PC-3 (cell line): ENCODE measurements at regions not wholly inside any gene's neighbourhood (a gene's known extent, or its start where the extent isn't known, plus 50 kb on each side); places are given as distances from the start of the nearest gene placed in this dataset.
A peak's percentile ranks its signal among the peaks of the same experiment; 100 is the strongest.

Source experiments
- ATAC-seq: fragments of 200-7000 bp; cut with Tn5 transposase; 2 replicates; pipeline ENCODE4 v1.9.1; 2020; ENCODE audit warnings: mild to moderate bottlenecking, moderate library complexity
- BruUV-seq: library from RNA; stranded (reverse); fragments of 400-500 nt; replicated peaks from 2 replicates; lab custom pipeline; 2021; lab: Mats Ljungman, UMichigan
- CTCF ChIA-PET: fragments of 300-600 bp; sonication (Branson Sonifier 250); formaldehyde crosslinking; loops from one replicate; lab custom pipeline; 2022; ENCODE audit warnings: antibody characterized with exemption; lab: Charles Lee
- POLR2A ChIA-PET: fragments of 300-600 bp; sonication (Branson Sonifier 250); formaldehyde crosslinking; loops from one replicate; lab custom pipeline; 2022; ENCODE audit warnings: antibody characterized with exemption; ENCODE audit not compliant: unreplicated experiment; lab: Charles Lee
- DNase-seq: peaks from one replicate; pipeline ENCODE4 v3.0.0-alpha.2; 2015
- H2AFZ ChIP-seq: fragments of 300-600 bp; sonication (generic); 2 replicates; pipeline ENCODE4 v1.6.0; 2016; ENCODE audit warnings: antibody characterized with exemption, low read length
- H3F3A ChIP-seq: fragments of 300-600 bp; sonication (generic); one replicate; pipeline ENCODE4 v1.6.0; 2017; ENCODE audit warnings: antibody characterized with exemption, low read length, control low read depth, mild to moderate bottlenecking; ENCODE audit not compliant: unreplicated experiment
- H3K27ac ChIP-seq: fragments of 300-600 bp; sonication (generic); 2 replicates; pipeline ENCODE4 v1.5.1; 2016; ENCODE audit warnings: mild to moderate bottlenecking, low read length
- H3K27me3 ChIP-seq: fragments of 300-600 bp; sonication (generic); 2 replicates; pipeline ENCODE4 v1.6.1; 2016; ENCODE audit warnings: low read length, mixed read lengths
- H3K36me3 ChIP-seq: fragments of 300-600 bp; sonication (generic); 2 replicates; pipeline ENCODE4 v1.6.1; 2016; ENCODE audit warnings: low read depth, mixed run types, low read length, mixed read lengths
- H3K4me1 ChIP-seq: fragments of 300-600 bp; sonication (generic); 2 replicates; pipeline ENCODE4 v1.5.1; 2016; ENCODE audit warnings: low read length; ENCODE audit not compliant: insufficient read depth
- H3K4me2 ChIP-seq: fragments of 300-600 bp; sonication (generic); 2 replicates; pipeline ENCODE4 v1.6.0; 2016; ENCODE audit warnings: low read length
- H3K4me3 ChIP-seq: fragments of 300-600 bp; sonication (generic); 2 replicates; pipeline ENCODE4 v1.5.1; 2016; ENCODE audit warnings: mild to moderate bottlenecking, low read length, mixed read lengths
- H3K79me2 ChIP-seq: fragments of 300-600 bp; sonication (generic); 2 replicates; pipeline ENCODE4 v1.6.1; 2017; ENCODE audit warnings: low read length, mixed read lengths
- H3K9ac ChIP-seq: fragments of 300-600 bp; sonication (generic); 2 replicates; pipeline ENCODE4 v1.6.0; 2016; ENCODE audit warnings: mild to moderate bottlenecking, low read length
- H3K9me2 ChIP-seq: fragments of 300-600 bp; sonication (generic); replicated peaks from 2 replicates; pipeline ENCODE4 v1.6.1; 2016; ENCODE audit warnings: mixed run types, low read length, mixed read lengths
- H3K9me3 ChIP-seq: fragments of 300-600 bp; sonication (generic); 2 replicates; pipeline ENCODE4 v1.6.1; 2016; ENCODE audit warnings: low read length, mixed read lengths
- H4K20me1 ChIP-seq: fragments of 300-600 bp; sonication (generic); 2 replicates; pipeline ENCODE4 v1.6.1; 2016; ENCODE audit warnings: low read length, mixed read lengths
- CTCF ChIP-seq: fragments of 300-600 bp; sonication (generic); conservative IDR thresholded peaks from 2 replicates; pipeline ENCODE4 v1.5.1; 2017; ENCODE audit warnings: antibody characterized with exemption, low read depth, mild to moderate bottlenecking, low read length
- EZH2 ChIP-seq: fragments of 300-600 bp; sonication (generic); IDR thresholded peaks from one replicate; pipeline ENCODE4 v1.6.1; 2017; ENCODE audit warnings: antibody characterized with exemption, mild to moderate bottlenecking, low read length; ENCODE audit not compliant: unreplicated experiment
- EZH2phosphoT487 ChIP-seq: fragments of 300-600 bp; sonication (generic); IDR thresholded peaks from 2 replicates; pipeline ENCODE4 v1.6.1; 2018; ENCODE audit warnings: mild to moderate bottlenecking, antibody characterized with exemption, low read length, borderline replicate concordance
- intact Hi-C: fragments of 100-400 bp; cut with micrococcal nuclease; formaldehyde crosslinking; loops from 2 replicates; pipeline ENCODE4 v1.9.0; 2023

- H3K27ac ChIP-seq = peak overlapping the region; percentile 99
- ChIA-PET CTCF (interaction anchor here (1.4 to 1.8 kb wide), 2 partner anchors 35 to 171 kb away, joined by 8 to 24 read pairs; no protein-coding TSS in a partner anchor), POLR2A (no interaction called here)
- no peaks in the 10 kb centered on the region for H3K79me2 ChIP-seq
- no peak overlapping the region for H3K4me3 ChIP-seq
- H3K9ac ChIP-seq = peak overlapping the region; percentile 81
- peak overlapping the region; percentile 80; the same call in 1 of the 2 replicates for H3K4me2 ChIP-seq
- peaks cover 42% of the 10 kb centered on the region for H3K4me1 ChIP-seq
- BruUV-seq = no TSS peak
- H3K9me2 ChIP-seq = no peaks in the 10 kb centered on the region
- DNase-seq = no peak
- no peaks in the 10 kb centered on the region for H3K27me3 ChIP-seq
- no peak overlapping the region for H2AFZ ChIP-seq
- no peaks in the 10 kb centered on the region for H3F3A ChIP-seq
- H4K20me1 ChIP-seq = no peaks in the 10 kb centered on the region
- no peak for ATAC-seq
- H3K36me3 ChIP-seq = no peaks in the 10 kb centered on the region
- no peaks in the 10 kb centered on the region for H3K9me3 ChIP-seq
- intact Hi-C loops = loop anchor here (5.0 kb wide), 1 partner anchor 72 kb away; no protein-coding TSS in a partner anchor
- TF ChIP-seq CTCF = no peak
- no peak for TF ChIP-seq EZH2
- TF ChIP-seq EZH2phosphoT487 = no peak
Measured at GRCh38 chr14:100475268-100475667, 111.9 kb downstream of the BEGAIN start.

- peak overlapping the region; percentile 99 for H3K27ac ChIP-seq
- ATAC-seq = peak; percentile 95
- intact Hi-C loops = loop anchor here (1.0 to 5.0 kb wide), 2 partner anchors 37 to 71 kb away; no protein-coding TSS in a partner anchor
Measured at GRCh38 chr14:100476012-100476822, 111.0 kb downstream of the BEGAIN start.

More at GRCh38 chr14:100476012-100476822, 111.0 kb downstream of the BEGAIN start:
- H3K9ac ChIP-seq = peak overlapping the region; percentile 81
- CTCF ChIA-PET = interaction anchor here (0.5 to 1.8 kb wide), 6 partner anchors 36 to 170 kb away, joined by 3 to 24 read pairs (median 7); no protein-coding TSS in a partner anchor
- TF ChIP-seq EZH2 (no peak), CTCF (no peak), EZH2phosphoT487 (no peak)
- no peaks in the 10 kb centered on the region for H3K36me3 ChIP-seq
- H3K27me3 ChIP-seq = no peaks in the 10 kb centered on the region
- no peaks in the 10 kb centered on the region for H3K79me2 ChIP-seq
- H3K4me3 ChIP-seq = peak overlapping the region; percentile 49
- peak; percentile 97 for DNase-seq
- POLR2A ChIA-PET = interaction anchor here (0.6 to 1.0 kb wide), 4 partner anchors 37 to 126 kb away, joined by 3 to 4 read pairs (median 4); no protein-coding TSS in a partner anchor
- BruUV-seq = no TSS peak
- H3F3A ChIP-seq = no peaks in the 10 kb centered on the region
- H4K20me1 ChIP-seq = no peaks in the 10 kb centered on the region
- H3K9me2 ChIP-seq = no peaks in the 10 kb centered on the region
- peaks cover 37% of the 10 kb centered on the region for H3K4me1 ChIP-seq
- peak overlapping the region; percentile 65 for H2AFZ ChIP-seq
- peak overlapping the region; percentile 80 for H3K4me2 ChIP-seq
- no peaks in the 10 kb centered on the region for H3K9me3 ChIP-seq
